Prostate gland (tissue), 2 donors: ENCODE measurements at regions not wholly inside any gene's neighbourhood (a gene's known extent, or its start where the extent isn't known, plus 50 kb on each side); places are given as distances from the start of the nearest gene placed in this dataset. TPM values are rescaled to one million over a fixed set of nuclear protein-coding genes. Genes with fewer than 3 reads are reported as not detected.

Experiments
- DNase-seq: peaks from one replicate; pipeline ENCODE4 v3.0.0-alpha.2; 2019; ENCODE audit warnings: low spot score
- H3K27ac ChIP-seq, 2 donors: fragments of 200-600 bp; sonication (generic); 2 replicates each; pipeline ENCODE4 v1.5.1; 2017 to 2019
- H3K27me3 ChIP-seq: fragments of 200-600 bp; sonication (generic); replicated peaks from 2 replicates; pipeline ENCODE4 v1.5.1; 2019; ENCODE audit not compliant: insufficient read depth
- H3K36me3 ChIP-seq, 2 donors: fragments of 200-600 bp; sonication (generic); 1 replicate in 1 of 2; 2 replicates in 1 of 2; pipeline versions ENCODE4 v1.5.1 to v1.8.1; 2017 to 2019
- H3K4me1 ChIP-seq: fragments of 200-600 bp; sonication (generic); replicated peaks from 2 replicates; pipeline ENCODE4 v1.5.1; 2019
- H3K4me3 ChIP-seq, 2 donors: fragments of 200-600 bp; sonication (generic); 2 replicates each; pipeline ENCODE4 v1.5.1; 2017 to 2019
- H3K9me3 ChIP-seq: fragments of 200-600 bp; sonication (generic); 2 replicates; pipeline ENCODE4 v1.5.1; 2017
- CTCF ChIP-seq, 4 experiments: fragments of 200-600 bp in 2 of 4; fragments of 450-650 bp in 2 of 4; sonication (generic) in 2 of 4; IDR thresholded peaks; 1 replicate in 3 of 4; 2 replicates in 1 of 4; pipeline ENCODE4 v1.5.1; 2016 to 2019; ENCODE audit warnings: antibody characterized with exemption in 4 of 4, mild to moderate bottlenecking in 2 of 4, moderate library complexity in 2 of 4
- POLR2A ChIP-seq: fragments of 450-650 bp; IDR thresholded peaks from one replicate; pipeline ENCODE4 v1.6.1; 2016; ENCODE audit warnings: antibody characterized with exemption, mild to moderate bottlenecking
- POLR2AphosphoS5 ChIP-seq: sonication (generic); formaldehyde crosslinking; IDR thresholded peaks from one replicate; pipeline ENCODE4 v1.6.1; 2017; ENCODE audit warnings: antibody characterized with exemption
- WGBS: methylation state at CpG from one replicate; pipeline ENCODE4 v1.1.5; 2018; 5-methylcytosine and 5-hydroxymethylcytosine counted together
- intact Hi-C: fragments of 100-400 bp; cut with DNase I; formaldehyde crosslinking; loops from one replicate; pipeline ENCODE4 v1.14.2; 2022
- microRNA-seq: library from miRNA; unstranded; fragments of <30 nt; microRNA quantifications from one replicate; pipeline ENCODE4, GENCODE V29; 2016
- small RNA-seq, 2 donors: library from RNA; depleted of rRNA; stranded (forward); fragments of <200 nt; gene quantifications; one replicate each; pipeline ENCODE3, GENCODE V24; 2016

- 94% methylated on average over 7 of the region's 7 CpGs for WGBS
- Histone ChIP-seq H3K36me3 (no peaks in the 10 kb centered on the region), H3K27me3 (no peaks in the 10 kb centered on the region), H3K4me1 (peaks cover 14% of the 10 kb centered on the region), H3K9me3 (no peaks in the 10 kb centered on the region), H3K27ac (no peak overlapping the region), H3K4me3 (no peak overlapping the region)
- DNase-seq = no peak
- TF ChIP-seq POLR2A (no peak), CTCF (IDR thresholded peaks at IDR 0.05) (no peak), POLR2AphosphoS5 (no peak)
- intact Hi-C loops = no loop called here
Measured at GRCh38 chr16:85560932-85561247, 52.2 kb upstream of the GSE1 start.

GRCh38 chr16:85561248-85562092 lies 51.7 kb upstream of the GSE1 start:
- H3K9me3 ChIP-seq = no peaks in the 10 kb centered on the region
- H3K4me3 ChIP-seq = no peak overlapping the region
- DNase-seq = no peak
- intact Hi-C loops = no loop called here
- TF ChIP-seq POLR2AphosphoS5 (no peak), CTCF (IDR thresholded peaks at IDR 0.05) (no peak), POLR2A (no peak)
- WGBS = 83% methylated on average over 24 of the region's 24 CpGs
- no peak overlapping the region for H3K27ac ChIP-seq
- no peaks in the 10 kb centered on the region for H3K27me3 ChIP-seq
- no peaks in the 10 kb centered on the region for H3K36me3 ChIP-seq
- peaks cover 14% of the 10 kb centered on the region for H3K4me1 ChIP-seq

- H3K4me1 ChIP-seq = peaks cover 14% of the 10 kb centered on the region
- no peaks in the 10 kb centered on the region for H3K9me3 ChIP-seq
- H3K36me3 ChIP-seq = no peaks in the 10 kb centered on the region
- TF ChIP-seq CTCF (IDR thresholded peaks at IDR 0.05) (no peak), POLR2AphosphoS5 (no peak), POLR2A (no peak)
- no peak for DNase-seq
- H3K27me3 ChIP-seq = no peaks in the 10 kb centered on the region
- H3K4me3 ChIP-seq = no peak overlapping the region
- WGBS = 82% methylated on average over 19 of the region's 19 CpGs
- no peak overlapping the region for H3K27ac ChIP-seq
- intact Hi-C loops = no loop called here
Measured at GRCh38 chr16:85562093-85562786, 50.9 kb upstream of the GSE1 start.

- Histone ChIP-seq H3K27ac (no peak overlapping the region), H3K27me3 (no peaks in the 10 kb centered on the region), H3K9me3 (no peaks in the 10 kb centered on the region), H3K4me1 (peaks cover 8% of the 10 kb centered on the region), H3K4me3 (no peak overlapping the region), H3K36me3 (no peaks in the 10 kb centered on the region)
- DNase-seq = no peak
- WGBS = 79% methylated on average over 8 of the region's 8 CpGs
- intact Hi-C loops = no loop called here
- TF ChIP-seq POLR2A (no peak), CTCF (IDR thresholded peaks at IDR 0.05) (no peak)
Measured at GRCh38 chr16:85563034-85563433, 50.1 kb upstream of the GSE1 start.

Small RNAs in the stretch of these regions (microRNA-seq; reads per million reads assigned to microRNA genes)
- gene MIR5093 = not detected

Small RNAs in the stretch of these regions (small RNA-seq; reads per million reads assigned to genes)
- gene COX6CP16 (0 reads per million in 2 donors), gene MIR5093 (0 reads per million in 2 donors)
